Hematopoietic multipotent progenitor cell treated with erythropoietin and hydrocortisone succinate and interleukin-3 and kit ligand, for 8 days (in vitro differentiated cells): ENCODE measurements at regions not wholly inside any gene's neighbourhood (a gene's known extent, or its start where the extent isn't known, plus 50 kb on each side); places are given as distances from the start of the nearest gene placed in this dataset.
"Not testable (repeated sequence)": the region's sequence is repeated elsewhere in the genome, so short reads cannot be mapped to it uniquely, and the experiment has no call there.

Experiments
- DNase-seq: peaks from one replicate; pipeline ENCODE4 v3.0.0-alpha.2; 2015

DNA sequence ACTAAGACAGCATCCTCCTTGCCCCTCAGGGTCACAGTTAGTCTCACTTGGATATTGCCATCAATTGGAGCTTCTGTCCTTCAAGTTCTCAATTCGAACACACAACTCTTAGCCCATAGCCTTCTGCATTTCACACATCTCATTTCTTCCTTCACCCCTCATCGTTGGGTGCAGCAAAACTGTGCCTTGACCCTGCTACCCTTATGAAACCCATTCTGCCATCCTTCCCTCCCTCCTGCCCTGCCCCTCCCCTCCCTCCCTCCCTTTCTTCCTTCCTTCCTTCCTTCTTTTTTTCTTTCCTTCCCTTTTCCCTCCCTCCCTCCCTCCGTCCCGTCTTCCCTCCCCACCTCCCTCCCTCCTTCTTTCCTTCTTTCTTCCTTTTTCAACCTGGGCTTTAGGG is 80.7 kb upstream of the CYRIA start:
- no peak for DNase-seq

DNA sequence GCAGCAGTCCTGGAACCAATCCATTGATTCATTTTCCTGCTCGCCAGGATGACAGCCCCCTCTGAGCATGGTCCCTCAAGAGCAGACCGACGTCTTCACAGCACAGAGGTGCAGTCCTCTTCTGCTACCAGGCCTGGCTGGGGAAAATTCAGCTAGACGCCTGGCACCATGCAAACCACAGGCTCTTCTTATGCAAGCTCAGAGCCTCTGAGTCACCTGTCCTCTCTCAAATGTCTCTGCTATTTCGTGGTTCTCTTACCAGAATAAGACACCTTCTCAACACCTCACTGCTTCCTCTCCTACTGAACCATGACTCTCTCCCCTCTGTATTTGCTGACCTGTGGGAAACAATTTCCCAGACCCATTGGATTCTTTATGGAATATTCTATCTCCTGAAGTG is 79.8 kb upstream of the CYRIA start:
- no peak for DNase-seq

DNA sequence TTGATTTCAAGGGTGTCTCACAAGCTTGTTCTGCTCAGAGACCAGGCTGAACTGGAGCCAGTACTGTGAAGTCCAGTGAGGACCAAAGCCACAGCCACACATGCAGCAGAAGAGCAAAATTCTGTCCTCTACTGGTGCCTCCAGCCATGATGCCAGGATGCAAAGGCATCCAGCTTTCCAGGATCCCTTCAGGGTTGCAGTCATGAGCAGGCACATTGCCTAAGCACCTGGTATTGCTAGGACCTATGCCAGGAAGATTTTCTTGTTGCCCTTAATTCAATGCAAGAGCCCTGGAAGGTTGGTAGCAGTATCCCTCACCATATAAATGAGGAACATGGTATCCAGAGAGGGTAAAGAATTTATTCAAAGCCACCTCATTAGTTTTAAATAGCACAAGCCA is 78.9 kb upstream of the CYRIA start:
- DNase-seq, result no peak

DNA sequence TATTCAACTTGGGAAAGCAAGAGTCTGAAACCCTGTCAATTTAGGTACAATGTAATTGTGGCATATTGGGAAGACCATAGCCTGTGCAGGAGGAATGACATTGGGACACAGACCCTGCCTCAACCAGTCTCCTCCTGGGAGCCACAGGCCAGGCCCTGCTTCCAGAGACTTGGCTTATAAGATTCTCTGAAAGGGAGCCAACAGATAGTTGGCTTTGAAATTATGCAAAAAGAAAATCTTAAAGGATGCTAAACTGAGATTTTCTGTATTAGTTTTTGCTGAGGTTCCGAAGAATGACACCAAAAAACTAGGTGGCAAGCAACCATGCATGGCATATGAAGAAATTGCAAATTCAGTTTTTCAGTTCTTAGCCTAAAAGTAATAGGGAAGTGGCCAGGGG is 76.4 kb upstream of the CYRIA start:
- DNase-seq, result no peak

DNA sequence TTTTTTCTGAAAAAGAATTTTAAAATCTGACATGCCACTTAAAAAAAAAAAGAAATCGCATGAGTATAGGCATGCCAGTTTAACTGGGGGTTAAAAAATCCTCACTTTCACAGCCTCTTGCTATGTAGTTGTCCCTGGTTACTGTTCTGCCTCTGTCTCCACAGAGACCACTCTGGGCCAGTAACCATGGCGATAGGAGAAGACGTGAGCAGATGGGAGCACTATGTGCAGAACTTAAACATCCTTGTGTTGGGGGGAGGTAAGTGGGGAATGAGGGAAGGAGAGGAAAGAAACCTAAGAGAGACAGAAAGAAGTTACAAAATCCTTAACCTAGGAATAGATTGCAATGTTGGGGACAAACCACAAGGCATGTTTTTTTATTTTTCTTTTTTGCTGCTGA is 75.9 kb upstream of the CYRIA start:
- no peak for DNase-seq

DNA sequence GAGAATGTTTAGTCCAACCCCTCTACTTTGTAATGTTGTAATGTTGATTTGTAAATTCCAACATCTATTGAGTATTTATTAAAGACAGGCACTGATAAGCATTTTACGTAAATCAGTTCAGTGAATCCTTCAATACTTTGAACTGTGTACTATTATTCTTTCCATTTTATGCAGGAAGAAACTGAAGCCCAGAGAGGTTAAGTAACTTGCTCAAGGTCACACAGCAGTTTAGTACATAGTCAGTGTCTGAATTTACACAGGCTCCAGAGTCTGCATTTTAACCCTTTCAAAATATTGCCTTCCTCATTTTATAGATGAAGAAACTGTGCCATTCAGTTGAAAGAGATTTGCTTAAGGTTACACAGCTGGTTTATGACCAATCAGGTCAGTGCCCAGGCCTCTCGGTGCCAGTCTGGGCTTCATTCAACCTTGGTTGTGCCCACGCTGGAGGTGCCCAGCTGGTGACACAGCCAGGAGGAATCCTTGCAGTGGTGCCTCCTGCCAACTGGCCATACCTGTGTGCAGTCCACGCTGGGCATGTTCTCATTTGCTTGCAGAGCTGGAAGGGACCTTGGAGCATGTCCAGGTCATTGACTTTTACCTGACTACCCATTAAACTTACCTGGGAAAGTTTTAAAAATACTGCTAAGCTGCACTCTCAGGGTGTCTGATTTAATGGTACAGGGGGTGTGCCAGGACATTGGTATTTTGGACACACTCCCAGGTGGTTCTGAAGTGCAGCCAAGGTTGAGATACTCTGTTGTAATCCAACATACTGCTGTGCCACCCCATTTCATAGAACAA is 74.3 kb upstream of the CYRIA start:
- no peak for DNase-seq

DNA sequence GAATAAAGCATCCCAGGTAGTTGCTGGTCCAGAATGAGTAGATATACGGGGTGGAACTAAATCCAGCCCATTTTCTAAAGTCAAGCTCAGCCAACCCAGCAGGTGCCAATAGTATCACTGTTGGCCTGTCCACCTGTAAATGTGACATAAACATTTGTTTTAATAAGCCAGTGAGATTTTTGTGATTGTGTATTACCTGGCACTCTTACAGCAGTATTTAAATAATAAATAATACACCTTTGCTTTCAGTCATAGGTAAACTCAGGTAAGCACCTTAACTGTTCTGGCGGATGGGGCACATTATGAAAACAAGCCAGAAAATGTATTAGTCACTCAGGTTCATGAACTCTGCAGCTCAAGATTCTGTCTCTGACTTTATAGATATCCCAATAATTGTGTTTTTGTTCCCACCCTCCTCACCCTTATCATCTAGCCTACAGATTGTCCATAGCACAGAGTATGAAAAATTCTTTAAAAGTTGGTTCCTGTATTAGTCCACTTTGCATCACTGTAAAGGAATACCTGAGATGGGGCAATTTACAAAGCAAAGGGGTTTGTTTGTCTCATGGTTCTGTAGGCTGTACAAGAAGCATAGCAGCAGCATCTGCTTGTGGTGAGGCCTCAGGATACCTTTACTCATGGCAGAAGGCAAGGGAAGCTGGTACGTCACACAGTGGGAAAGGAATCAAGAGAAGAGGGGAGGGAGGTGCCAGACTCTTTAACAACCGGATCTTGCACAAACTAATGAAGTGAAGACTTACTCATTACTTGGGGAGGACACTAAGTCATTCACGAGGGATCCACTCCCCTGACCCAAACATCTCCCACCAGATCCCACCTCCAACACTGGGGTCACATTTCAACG is 73.0 kb upstream of the CYRIA start:
- DNase-seq, result peak; percentile 42

DNA sequence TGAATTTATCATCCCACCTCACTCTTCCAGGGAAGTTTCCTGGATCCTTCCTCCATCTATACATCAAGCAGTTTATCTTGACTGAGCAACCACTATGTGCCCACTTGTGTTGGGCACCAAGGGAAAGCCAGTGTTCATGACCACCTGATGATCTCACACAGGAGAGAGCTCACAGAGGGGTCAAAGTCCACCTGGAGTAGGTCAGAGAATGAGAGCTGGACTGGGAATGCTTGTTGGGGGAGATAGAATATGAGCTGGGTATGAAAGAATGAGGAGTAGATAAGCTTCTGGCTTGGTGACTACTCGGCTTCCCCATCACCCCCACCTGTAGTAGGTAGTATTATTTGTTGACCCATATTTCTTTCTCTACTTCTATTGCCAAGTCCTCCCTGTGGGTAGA is 72.2 kb upstream of the CYRIA start:
- no peak for DNase-seq

DNA sequence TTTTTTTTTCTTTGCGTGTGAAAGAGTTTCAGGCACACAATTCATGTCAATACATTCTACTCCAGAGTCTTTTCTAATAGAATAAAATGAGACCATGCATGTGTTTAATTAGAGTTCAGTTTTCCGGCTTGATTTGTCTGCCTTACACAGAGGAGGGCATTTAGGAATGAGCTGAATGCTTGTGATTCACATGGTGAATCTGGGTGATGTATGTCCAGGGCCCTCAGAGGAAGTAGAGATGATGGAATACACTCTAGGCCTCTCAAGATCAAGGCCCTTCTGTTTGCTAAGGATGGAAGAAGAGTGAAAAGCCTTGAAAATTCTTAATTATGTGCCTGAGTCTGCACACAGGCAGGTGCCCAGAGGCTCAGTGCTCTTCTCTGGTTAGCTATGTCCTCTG is 71.0 kb upstream of the CYRIA start:
- no peak for DNase-seq

DNA sequence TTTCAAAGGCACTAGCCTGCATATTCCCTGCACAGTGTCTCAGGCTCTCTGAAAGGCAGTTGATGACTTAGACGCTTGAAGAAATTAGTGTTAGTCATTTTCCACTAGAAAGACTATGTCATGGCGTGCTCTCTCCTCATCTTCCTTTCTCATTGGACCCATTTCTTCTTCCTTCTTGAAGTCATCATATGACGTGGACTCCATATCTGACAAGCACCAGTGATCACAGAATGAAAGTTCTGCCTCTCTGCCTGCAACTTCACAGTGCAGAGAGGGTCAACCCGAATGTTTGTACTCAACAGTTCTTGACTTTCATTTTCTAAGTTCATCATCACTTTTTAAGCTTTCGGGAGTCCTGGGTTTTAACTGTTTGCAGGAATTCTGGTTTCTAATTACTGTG is 63.7 kb upstream of the CYRIA start:
- no peak for DNase-seq

DNA sequence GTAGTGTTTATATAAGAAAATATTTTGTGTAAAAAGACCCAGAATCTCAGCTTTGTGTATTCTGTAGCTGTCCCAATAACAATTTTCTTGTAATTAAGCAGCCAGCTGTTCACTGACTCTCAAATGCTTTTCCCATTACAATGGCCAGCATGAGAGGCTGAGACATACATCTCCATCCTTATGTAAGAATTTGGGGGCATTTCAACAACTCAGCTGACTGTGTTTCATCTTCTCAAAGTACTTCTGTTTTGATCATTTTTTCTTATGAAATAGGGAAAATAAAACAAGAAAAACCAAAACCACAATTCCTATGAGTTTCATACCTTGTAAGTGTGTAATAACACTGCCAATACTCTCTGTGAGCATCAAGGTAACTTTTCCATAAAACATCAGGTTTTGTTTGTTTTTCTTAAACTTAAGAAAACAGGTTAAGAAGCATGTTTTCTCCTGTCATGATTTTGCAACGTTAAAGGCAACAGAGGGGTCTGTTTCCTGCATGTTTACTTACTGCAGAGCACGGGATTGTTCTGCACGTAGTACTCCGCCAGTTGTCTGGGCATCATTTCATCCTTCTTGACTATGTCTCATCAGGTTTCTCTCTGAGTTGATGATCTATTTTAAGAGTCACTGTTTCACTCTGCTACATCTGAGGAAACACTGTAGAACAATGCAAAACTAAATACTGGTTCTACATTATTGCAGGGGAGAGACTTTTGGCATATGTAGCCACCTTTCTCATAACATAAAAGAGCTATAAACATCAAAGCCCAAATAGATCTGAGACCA is 62.9 kb upstream of the CYRIA start:
- no peak for DNase-seq

DNA sequence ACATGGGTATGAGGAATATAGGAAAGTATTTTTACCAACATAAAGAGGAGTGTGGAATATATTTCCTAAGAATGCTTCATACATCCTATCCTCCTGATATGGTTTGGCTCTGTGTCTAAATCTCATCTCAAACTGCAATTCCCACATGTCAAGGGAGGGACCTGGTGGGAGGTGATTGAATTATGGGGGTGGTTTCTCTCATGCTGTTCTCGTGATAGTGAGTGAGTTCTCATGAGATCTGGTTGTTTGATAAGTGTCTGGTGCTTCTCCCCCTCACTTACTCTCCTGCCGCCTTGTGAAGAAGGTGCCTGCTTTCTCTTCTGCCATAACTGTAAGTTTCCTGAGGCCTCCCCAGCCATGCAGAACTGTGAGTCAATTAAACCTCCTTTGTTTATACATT is 62.2 kb upstream of the CYRIA start:
- not testable (repeated sequence) for DNase-seq

DNA sequence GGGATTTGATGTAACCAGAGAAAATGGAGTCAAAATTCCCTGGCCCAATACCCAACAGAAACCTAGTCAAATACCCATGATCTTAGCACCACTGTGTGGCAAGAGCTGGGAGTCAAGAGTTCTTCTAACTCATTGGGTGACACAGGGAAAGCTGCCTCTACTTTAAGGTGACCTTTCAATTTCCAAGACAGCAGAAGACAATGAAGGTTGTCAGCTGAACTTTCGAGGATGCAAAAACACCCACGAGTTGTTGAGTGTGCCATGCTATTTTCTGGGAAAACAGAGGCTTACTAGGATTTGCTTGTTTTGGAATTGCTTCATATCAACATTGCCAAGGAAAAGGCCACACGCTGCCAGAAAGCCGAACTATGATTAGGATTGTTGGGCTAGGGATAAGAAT is 61.6 kb upstream of the CYRIA start:
- DNase-seq, result no peak

DNA sequence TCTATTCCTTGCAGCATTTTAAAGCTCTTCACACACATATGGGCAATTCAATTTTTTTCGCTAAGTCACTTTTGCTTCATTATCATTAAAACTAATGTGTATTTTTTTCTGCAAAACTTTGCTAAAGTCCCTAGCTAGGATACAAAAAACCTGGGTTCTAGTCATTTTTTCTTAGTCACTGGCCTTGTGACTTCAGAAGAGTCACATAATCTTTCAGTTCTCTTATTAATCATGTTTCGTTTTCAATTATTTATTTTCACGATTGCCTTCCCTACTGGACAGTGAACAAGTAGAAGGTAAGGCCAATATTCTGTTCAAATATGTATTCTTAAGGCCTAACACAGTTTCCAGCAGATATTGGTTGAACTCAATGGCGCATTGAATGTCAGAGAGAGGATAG is 60.9 kb upstream of the CYRIA start:
- DNase-seq, result no peak

DNA sequence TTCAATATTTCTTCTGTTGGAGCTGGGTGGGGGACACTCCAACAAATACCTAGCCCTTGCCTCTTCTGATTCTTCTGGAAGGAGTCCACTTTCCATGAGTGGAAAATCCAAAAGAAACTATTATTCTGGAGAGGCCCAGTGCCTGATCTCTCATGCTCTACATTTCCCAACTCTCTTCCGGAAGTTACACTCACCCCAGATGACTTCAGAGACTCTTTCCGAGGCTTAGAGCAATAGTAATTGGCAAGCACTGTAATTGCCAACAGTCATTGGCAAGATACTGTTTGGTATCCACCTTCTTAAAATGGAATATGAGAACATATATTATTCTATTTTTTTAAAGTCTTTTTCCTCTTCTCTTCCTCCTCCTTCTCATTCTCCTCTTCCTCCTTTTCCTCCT is 60.5 kb upstream of the CYRIA start:
- DNase-seq, result no peak

DNA sequence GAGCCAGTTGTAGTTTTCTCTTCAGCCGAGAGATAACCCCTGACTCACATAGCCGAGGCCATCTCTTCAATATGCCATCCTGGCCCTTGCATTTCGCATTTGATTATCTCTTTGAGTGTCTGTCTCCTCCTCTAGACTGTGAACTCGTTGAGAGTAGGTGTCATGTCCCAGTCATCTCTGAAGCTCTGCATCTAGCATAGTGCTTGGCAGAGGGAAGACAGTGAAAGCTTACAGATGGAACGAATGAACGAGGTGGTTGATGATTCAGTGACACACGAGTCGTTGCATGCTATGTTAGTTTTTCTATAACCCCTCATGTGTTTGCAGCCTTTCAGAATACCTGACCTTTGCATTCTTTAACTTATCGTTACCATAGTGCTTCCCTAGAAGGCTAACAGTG is 59.9 kb upstream of the CYRIA start:
- no peak for DNase-seq

DNA sequence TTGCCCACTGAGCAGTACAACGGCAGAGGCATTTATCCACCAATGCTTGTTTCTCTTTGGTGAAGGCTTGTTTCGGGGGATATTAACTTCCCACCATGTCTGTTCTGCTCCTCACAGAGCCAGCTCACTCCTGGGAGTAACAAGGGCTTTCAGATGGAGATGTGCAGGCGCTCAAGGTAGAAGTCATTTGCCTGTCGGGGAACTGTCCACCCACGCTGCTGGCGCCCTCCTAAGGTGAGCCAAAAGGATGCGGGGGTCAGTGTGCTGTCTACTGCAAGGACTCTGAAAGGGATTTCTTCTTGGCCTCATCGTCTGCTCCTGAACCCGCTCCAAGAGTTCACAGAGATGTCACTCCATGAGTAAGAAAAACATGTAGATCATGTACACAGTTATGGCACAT is 57.0 kb upstream of the CYRIA start:
- DNase-seq, result no peak

DNA sequence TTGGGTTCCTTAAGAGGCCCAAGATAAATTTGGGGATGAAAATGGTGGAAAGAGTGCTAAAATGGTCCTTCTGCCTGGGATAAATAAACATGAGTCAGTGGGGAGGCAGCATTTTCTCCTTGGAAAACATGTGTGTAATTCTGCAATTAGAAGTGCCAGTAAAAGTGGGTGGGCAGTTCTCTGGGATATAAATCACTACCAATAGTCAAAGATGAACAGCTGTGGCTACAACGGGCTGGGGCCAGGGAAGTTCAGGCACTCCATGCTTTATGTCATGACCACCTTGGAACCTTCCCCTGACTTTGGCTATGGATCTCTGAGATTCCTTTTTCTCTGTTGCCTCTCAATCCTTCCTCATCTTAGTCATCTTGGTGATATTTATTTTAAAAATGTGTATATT is 56.5 kb upstream of the CYRIA start:
- DNase-seq, result no peak

DNA sequence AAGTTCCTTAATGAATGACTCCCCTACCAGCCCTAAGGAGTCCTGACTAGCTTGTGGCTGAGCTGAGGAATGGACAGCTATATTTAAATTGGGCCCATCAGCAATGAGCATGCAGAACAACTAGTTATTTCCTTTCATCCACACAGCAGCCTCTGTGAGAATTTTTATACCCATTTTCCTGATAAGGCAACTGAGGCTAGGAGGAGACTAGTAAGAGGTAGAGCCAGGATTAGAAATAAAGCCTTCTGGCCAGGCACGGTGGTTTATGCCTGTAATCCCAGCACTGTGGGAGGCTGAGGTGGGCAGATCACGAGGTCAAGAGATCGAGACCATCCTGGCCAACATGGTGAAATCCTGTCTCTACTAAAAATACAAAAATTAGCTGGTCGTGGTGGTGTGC is 55.9 kb upstream of the CYRIA start:
- DNase-seq, result not testable (repeated sequence)

DNA sequence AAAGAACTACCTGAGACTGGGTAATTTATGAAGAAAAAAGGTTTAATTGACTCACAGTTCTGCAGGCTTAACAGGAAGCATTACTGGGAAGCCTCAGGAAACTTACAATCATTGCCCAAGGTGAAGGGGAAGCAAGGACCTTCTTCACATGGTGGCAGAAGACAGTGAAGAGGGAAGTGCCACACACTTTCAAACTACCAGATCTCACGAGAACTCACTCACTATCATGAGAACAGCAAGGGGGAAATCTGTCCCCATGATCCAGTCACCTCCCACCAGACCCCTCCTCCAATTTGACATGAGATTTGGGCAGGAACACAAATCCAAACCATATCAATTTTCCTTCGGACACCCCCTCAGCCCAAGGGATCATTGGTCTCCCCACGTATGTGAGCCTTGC is 55.1 kb upstream of the CYRIA start:
- DNase-seq, result not testable (repeated sequence)

DNA sequence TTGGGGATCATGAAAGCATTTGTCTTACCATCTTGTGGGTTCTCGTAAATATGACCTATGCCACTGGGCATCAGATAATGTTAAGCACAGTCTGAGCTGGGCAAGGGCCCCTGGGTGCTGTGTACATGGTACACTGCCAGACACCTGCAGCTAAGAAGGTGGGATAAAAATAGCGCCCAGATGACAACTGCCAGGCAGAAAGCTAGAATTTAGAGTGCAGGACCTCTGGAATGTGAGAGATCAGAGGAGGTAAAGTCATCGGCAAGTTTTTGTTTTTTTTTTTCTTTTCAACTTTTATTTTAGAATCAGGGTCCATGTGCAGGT is 53.8 kb upstream of the CYRIA start:
- DNase-seq, result no peak

DNA sequence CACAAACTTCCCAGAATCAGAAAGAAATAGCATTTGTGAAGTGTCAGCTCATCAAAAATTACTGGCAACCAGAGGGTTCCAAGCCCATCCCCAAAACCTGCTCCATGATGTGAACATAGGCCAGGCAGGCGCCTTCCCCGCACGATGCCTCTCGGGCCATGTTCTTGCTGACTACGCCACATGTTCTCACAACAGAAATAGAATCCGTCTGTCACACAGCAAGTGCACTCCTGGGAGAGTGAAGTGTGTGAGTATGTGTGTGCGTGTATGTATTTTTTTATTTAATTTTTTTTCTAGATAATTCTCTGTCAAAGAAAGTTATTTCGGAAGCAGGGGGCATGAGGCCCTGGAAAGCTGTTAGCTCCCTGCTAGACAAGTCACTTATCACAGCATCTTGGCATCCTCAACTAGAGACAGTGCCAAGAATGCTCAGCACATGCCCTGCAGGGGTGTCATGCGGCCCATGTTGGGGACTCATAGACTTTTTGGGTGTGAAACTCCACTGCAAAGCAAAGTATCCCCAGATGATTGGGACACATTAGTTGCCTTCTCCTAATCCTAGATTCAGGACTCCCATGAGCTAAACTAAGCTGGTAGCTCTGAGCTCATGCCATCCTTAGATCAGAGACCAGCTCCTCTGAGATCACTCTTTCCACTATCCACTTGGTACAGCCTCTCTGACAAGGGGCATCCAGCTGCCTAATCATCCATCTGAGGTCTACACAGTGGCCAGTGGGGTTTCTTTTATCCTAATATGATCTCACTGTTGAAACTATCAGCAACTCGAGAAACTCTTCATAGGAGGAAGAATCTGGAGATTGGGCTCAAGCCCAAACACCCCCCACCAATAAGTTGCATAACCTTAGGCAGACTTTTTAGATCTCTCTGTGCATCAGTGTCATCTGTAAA is 53.2 kb upstream of the CYRIA start:
- peak; percentile 12 for DNase-seq

DNA sequence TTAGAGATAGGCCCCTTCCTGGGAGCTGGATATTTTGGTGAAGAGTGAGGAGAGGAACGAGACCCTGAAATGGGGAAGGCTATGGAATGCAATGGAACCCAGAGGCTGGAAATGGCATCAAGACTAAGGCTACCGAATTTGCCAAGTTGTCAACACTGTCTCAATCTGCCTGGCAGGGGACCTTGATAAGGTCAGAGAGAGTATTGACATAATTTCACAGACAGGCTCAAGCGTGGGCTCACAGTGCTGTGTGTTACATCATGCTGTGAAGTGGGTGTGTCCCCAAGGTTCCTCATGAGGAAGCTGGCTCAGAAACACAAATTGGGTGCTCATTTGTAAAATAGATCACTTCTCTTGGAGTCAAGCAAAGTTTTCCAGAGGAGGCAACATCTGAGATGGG is 51.8 kb upstream of the CYRIA start:
- DNase-seq, result peak; percentile 43
